ENCODE measurements at regions not wholly inside any gene's neighbourhood (a gene's known extent, or its start where the extent isn't known, plus 50 kb on each side); places are given as distances from the start of the nearest gene placed in this dataset.

GRCh38 chr2:228819701-228820100, 451.4 kb downstream of the PID1 start:
- H3K36me3 ChIP-seq (ENCODE audit: control insufficient read depth, insufficient read depth, low read length): no peaks in the 10 kb centered on the region
- no peaks in the 10 kb centered on the region for H3K9me3 ChIP-seq (ENCODE audit: control insufficient read depth, insufficient read depth, low read depth, low read length)
- in situ Hi-C loops (cut with HindIII; ENCODE audit: low pct_unique_long_range_greater_than_20kb, low sequenced_read_pairs): no loop called here
- DNase-seq (ENCODE audit: low read depth, low spot score) (no peak), ATAC-seq (no peak)
- ChIA-PET CTCF (no interaction called here), POLR2A (no interaction called here)
- H3K4me1 ChIP-seq (ENCODE audit: control insufficient read depth, insufficient read depth, low read length): no peaks in the 10 kb centered on the region
- intact Hi-C loops (cut with micrococcal nuclease; ENCODE audit: unreplicated experiment): no loop called here
- no peaks in the 10 kb centered on the region for H3K27me3 ChIP-seq (ENCODE audit: control insufficient read depth, insufficient read depth, low read length)
- BruUV-seq (replicated peaks): no TSS peak
- no peak overlapping the region for H3K27ac ChIP-seq (ENCODE audit: low read length)
- TF ChIP-seq SIN3A (IDR thresholded peaks at IDR 0.05; ENCODE audit: borderline replicate concordance, insufficient read depth, low read depth, low read length) (no peak), REST (IDR thresholded peaks at IDR 0.05; ENCODE audit: insufficient read depth in 1 of 2, low read depth in 2 of 2, low read length in 1 of 2) (no peak), POLR2AphosphoS5 (IDR thresholded peaks at IDR 0.05; ENCODE audit: low read depth, low read length) (no peak), TCF7L2 (IDR thresholded peaks at IDR 0.05; ENCODE audit: low read depth, low read length) (no peak)
- TF ChIP-seq, protein P1, sequence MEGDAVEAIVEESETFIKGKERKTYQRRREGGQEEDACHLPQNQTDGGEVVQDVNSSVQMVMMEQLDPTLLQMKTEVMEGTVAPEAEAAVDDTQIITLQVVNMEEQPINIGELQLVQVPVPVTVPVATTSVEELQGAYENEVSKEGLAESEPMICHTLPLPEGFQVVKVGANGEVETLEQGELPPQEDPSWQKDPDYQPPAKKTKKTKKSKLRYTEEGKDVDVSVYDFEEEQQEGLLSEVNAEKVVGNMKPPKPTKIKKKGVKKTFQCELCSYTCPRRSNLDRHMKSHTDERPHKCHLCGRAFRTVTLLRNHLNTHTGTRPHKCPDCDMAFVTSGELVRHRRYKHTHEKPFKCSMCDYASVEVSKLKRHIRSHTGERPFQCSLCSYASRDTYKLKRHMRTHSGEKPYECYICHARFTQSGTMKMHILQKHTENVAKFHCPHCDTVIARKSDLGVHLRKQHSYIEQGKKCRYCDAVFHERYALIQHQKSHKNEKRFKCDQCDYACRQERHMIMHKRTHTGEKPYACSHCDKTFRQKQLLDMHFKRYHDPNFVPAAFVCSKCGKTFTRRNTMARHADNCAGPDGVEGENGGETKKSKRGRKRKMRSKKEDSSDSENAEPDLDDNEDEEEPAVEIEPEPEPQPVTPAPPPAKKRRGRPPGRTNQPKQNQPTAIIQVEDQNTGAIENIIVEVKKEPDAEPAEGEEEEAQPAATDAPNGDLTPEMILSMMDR (IDR thresholded peaks at IDR 0.05): no peak
- no peak overlapping the region for H3K4me3 ChIP-seq (ENCODE audit: low read depth in 2 of 2, low read length in 2 of 2)

- no TSS peak for BruUV-seq (replicated peaks)
- ATAC-seq: no peak
- intact Hi-C loops (cut with micrococcal nuclease; ENCODE audit: unreplicated experiment) (no loop called here), in situ Hi-C loops (cut with HindIII; ENCODE audit: low pct_unique_long_range_greater_than_20kb, low sequenced_read_pairs) (no loop called here)
- Histone ChIP-seq H3K27me3 (ENCODE audit: control insufficient read depth, insufficient read depth, low read length) (no peaks in the 10 kb centered on the region), H3K4me3 (ENCODE audit: low read depth in 2 of 2, low read length in 2 of 2) (no peak overlapping the region), H3K4me1 (ENCODE audit: control insufficient read depth, insufficient read depth, low read length) (no peaks in the 10 kb centered on the region), H3K36me3 (ENCODE audit: control insufficient read depth, insufficient read depth, low read length) (no peaks in the 10 kb centered on the region), H3K27ac (ENCODE audit: low read length) (no peak overlapping the region), H3K9me3 (ENCODE audit: control insufficient read depth, insufficient read depth, low read depth, low read length) (no peaks in the 10 kb centered on the region)
- DNase-seq (ENCODE audit: low read depth, low spot score): no peak
- ChIA-PET POLR2A (no interaction called here), CTCF (no interaction called here)
- TF ChIP-seq TCF7L2 (IDR thresholded peaks at IDR 0.05; ENCODE audit: low read depth, low read length): no peak
- TF ChIP-seq, protein P1 (IDR thresholded peaks at IDR 0.05): no peak
- TF ChIP-seq POLR2AphosphoS5 (IDR thresholded peaks at IDR 0.05; ENCODE audit: low read depth, low read length): no peak
- no peak for TF ChIP-seq REST (IDR thresholded peaks at IDR 0.05; ENCODE audit: insufficient read depth in 1 of 2, low read depth in 2 of 2, low read length in 1 of 2)
- no peak for TF ChIP-seq SIN3A (IDR thresholded peaks at IDR 0.05; ENCODE audit: borderline replicate concordance, insufficient read depth, low read depth, low read length)
Measured at GRCh38 chr2:228802181-228803071, 468.7 kb downstream of the PID1 start.

Data from Panc1 (cell line).